GM21360 (cell line): ENCODE measurements at regions not wholly inside any gene's neighbourhood (a gene's known extent, or its start where the extent isn't known, plus 50 kb on each side); places are given as distances from the start of the nearest gene placed in this dataset.
"Not testable (repeated sequence)": the region's sequence is repeated elsewhere in the genome, so short reads cannot be mapped to it uniquely, and the experiment has no call there.

Experiments used
- ATAC-seq: cut with Tn5 transposase; IDR thresholded peaks from one replicate; pipeline ENCODE4 v1.9.1; 2021; ENCODE audit warnings: mild to moderate bottlenecking, moderate library complexity; ENCODE audit not compliant: unreplicated experiment

GRCh38 chr3:18988614-18989229, 159.6 kb upstream of the KCNH8 start:
- ATAC-seq, result peak; percentile 59

GRCh38 chr3:18987862-18988447, 160.4 kb upstream of the KCNH8 start:
- no peak for ATAC-seq

- no peak for ATAC-seq
These were observed 161.2 kb upstream of the KCNH8 start for GRCh38 chr3:18987070-18987469.

GRCh38 chr3:18982920-18983319, 165.4 kb upstream of the KCNH8 start:
- ATAC-seq, result no peak

GRCh38 chr3:18976102-18976501, 172.2 kb upstream of the KCNH8 start:
- ATAC-seq, result not testable (repeated sequence)

- no peak for ATAC-seq
These were observed 180.2 kb upstream of the KCNH8 start for GRCh38 chr3:18968120-18968519.

GRCh38 chr3:18965781-18966180, 182.5 kb upstream of the KCNH8 start:
- no peak for ATAC-seq

GRCh38 chr3:18964640-18965039, 183.7 kb upstream of the KCNH8 start:
- ATAC-seq, result no peak

GRCh38 chr3:18951333-18951732, 197.0 kb upstream of the KCNH8 start:
- ATAC-seq, result no peak

- no peak for ATAC-seq
These were observed 201.8 kb upstream of the KCNH8 start for GRCh38 chr3:18946524-18946923.

GRCh38 chr3:18937574-18937973, 210.7 kb upstream of the KCNH8 start:
- ATAC-seq, result peak; percentile 71

- ATAC-seq, result no peak
These were observed 229.2 kb upstream of the KCNH8 start for GRCh38 chr3:18919158-18919557.

GRCh38 chr3:18917923-18918322, 230.4 kb upstream of the KCNH8 start:
- no peak for ATAC-seq

GRCh38 chr3:18902081-18902793, 246.1 kb upstream of the KCNH8 start:
- ATAC-seq, result no peak

- ATAC-seq, result no peak
These were observed 246.7 kb upstream of the KCNH8 start for GRCh38 chr3:18901571-18901970.

- peak; percentile 92 for ATAC-seq
These were observed 247.3 kb upstream of the KCNH8 start for GRCh38 chr3:18900994-18901393.

- ATAC-seq, result no peak
These were observed 249.4 kb upstream of the KCNH8 start for GRCh38 chr3:18898911-18899310.

GRCh38 chr3:18892756-18893155, 255.6 kb upstream of the KCNH8 start:
- no peak for ATAC-seq

- ATAC-seq, result no peak
These were observed 256.3 kb upstream of the KCNH8 start for GRCh38 chr3:18892047-18892446.

GRCh38 chr3:18891641-18892040, 256.7 kb upstream of the KCNH8 start:
- no peak for ATAC-seq

- no peak for ATAC-seq
These were observed 257.9 kb upstream of the KCNH8 start for GRCh38 chr3:18890449-18890848.

- no peak for ATAC-seq
These were observed 259.5 kb upstream of the KCNH8 start for GRCh38 chr3:18888819-18889218.
